ENCODE measurements at regions not wholly inside any gene's neighbourhood (a gene's known extent, or its start where the extent isn't known, plus 50 kb on each side); places are given as distances from the start of the nearest gene placed in this dataset.
"Not testable (repeated sequence)": the region's sequence is repeated elsewhere in the genome, so short reads cannot be mapped to it uniquely, and the experiment has no call there.

- no peak for DNase-seq
These were observed 496.5 kb downstream of the TOX3 start for GRCh38 chr16:52050418-52050817.

- DNase-seq = no peak
These were observed 511.5 kb downstream of the TOX3 start for GRCh38 chr16:52035436-52035835.

- DNase-seq = no peak
These were observed 512.1 kb downstream of the TOX3 start for GRCh38 chr16:52034830-52035229.

GRCh38 chr16:52033992-52034391, 513.0 kb downstream of the TOX3 start:
- no peak for DNase-seq

GRCh38 chr16:52022980-52023379, 524.0 kb downstream of the TOX3 start:
- no peak for DNase-seq

GRCh38 chr16:52022177-52022576, 524.8 kb downstream of the TOX3 start:
- no peak for DNase-seq

GRCh38 chr16:52016387-52016786, 530.6 kb downstream of the TOX3 start:
- DNase-seq = no peak

GRCh38 chr16:52005551-52005950, 541.4 kb downstream of the TOX3 start:
- no peak for DNase-seq

- no peak for DNase-seq
These were observed 542.6 kb downstream of the TOX3 start for GRCh38 chr16:52004343-52004742.

GRCh38 chr16:52002026-52002425, 544.9 kb downstream of the TOX3 start:
- DNase-seq = no peak

GRCh38 chr16:51996516-51996915, 550.4 kb downstream of the TOX3 start:
- DNase-seq = no peak

- no peak for DNase-seq
These were observed 552.3 kb downstream of the TOX3 start for GRCh38 chr16:51994597-51994996.

- no peak for DNase-seq
These were observed 557.2 kb downstream of the TOX3 start for GRCh38 chr16:51989637-51990230.

GRCh38 chr16:51988977-51989376, 558.0 kb downstream of the TOX3 start:
- no peak for DNase-seq

GRCh38 chr16:51987519-51987918, 559.4 kb downstream of the TOX3 start:
- DNase-seq = no peak

- DNase-seq = no peak
These were observed 560.2 kb downstream of the TOX3 start for GRCh38 chr16:51986717-51987116.

- DNase-seq = no peak
These were observed 560.6 kb downstream of the TOX3 start for GRCh38 chr16:51986301-51986700.

GRCh38 chr16:51985126-51985525, 561.8 kb downstream of the TOX3 start:
- DNase-seq = no peak

GRCh38 chr16:51984395-51984794, 562.5 kb downstream of the TOX3 start:
- no peak for DNase-seq

- DNase-seq = peak; percentile 19
These were observed 563.9 kb downstream of the TOX3 start for GRCh38 chr16:51982715-51983680.

- DNase-seq = no peak
These were observed 565.2 kb downstream of the TOX3 start for GRCh38 chr16:51981725-51982124.

GRCh38 chr16:51977506-51977905, 569.4 kb downstream of the TOX3 start:
- DNase-seq = not testable (repeated sequence)

GRCh38 chr16:51971184-51971583, 575.8 kb downstream of the TOX3 start:
- no peak for DNase-seq

- DNase-seq = no peak
These were observed 578.2 kb downstream of the TOX3 start for GRCh38 chr16:51968749-51969148.

All from CD4-positive, alpha-beta T cell treated with Interleukin-10 for 1 hour (primary cell).